ENCODE measurements at regions not wholly inside any gene's neighbourhood (a gene's known extent, or its start where the extent isn't known, plus 50 kb on each side); places are given as distances from the start of the nearest gene placed in this dataset.

GRCh38 chrX:45352611-45353010 is 151.9 kb upstream of the DIPK2B start:
- DNase-seq, result no peak

- DNase-seq, result no peak
Measured at GRCh38 chrX:45351478-45351877, 150.8 kb upstream of the DIPK2B start.

GRCh38 chrX:45348296-45348695 is 147.6 kb upstream of the DIPK2B start:
- no peak for DNase-seq

- DNase-seq, result no peak
Measured at GRCh38 chrX:45347877-45348276, 147.2 kb upstream of the DIPK2B start.

- no peak for DNase-seq
Measured at GRCh38 chrX:45344594-45344993, 143.9 kb upstream of the DIPK2B start.

- no peak for DNase-seq
Measured at GRCh38 chrX:45329217-45329616, 128.5 kb upstream of the DIPK2B start.

GRCh38 chrX:45324941-45325340 is 124.3 kb upstream of the DIPK2B start:
- DNase-seq, result no peak

GRCh38 chrX:45323387-45323786 is 122.7 kb upstream of the DIPK2B start:
- no peak for DNase-seq

- DNase-seq, result no peak
Measured at GRCh38 chrX:45322820-45323219, 122.1 kb upstream of the DIPK2B start.

GRCh38 chrX:45322382-45322781 is 121.7 kb upstream of the DIPK2B start:
- no peak for DNase-seq

GRCh38 chrX:45320191-45320590 is 119.5 kb upstream of the DIPK2B start:
- no peak for DNase-seq

GRCh38 chrX:45309801-45310200 is 109.1 kb upstream of the DIPK2B start:
- no peak for DNase-seq

GRCh38 chrX:45309096-45309495 is 108.4 kb upstream of the DIPK2B start:
- no peak for DNase-seq

- DNase-seq, result no peak
Measured at GRCh38 chrX:45306794-45307193, 106.1 kb upstream of the DIPK2B start.

- DNase-seq, result no peak
Measured at GRCh38 chrX:45300638-45301037, 100.0 kb upstream of the DIPK2B start.

- no peak for DNase-seq
Measured at GRCh38 chrX:45295259-45295986, 94.7 kb upstream of the DIPK2B start.

GRCh38 chrX:45274576-45274975 is 73.9 kb upstream of the DIPK2B start:
- no peak for DNase-seq

GRCh38 chrX:45267007-45267406 is 66.3 kb upstream of the DIPK2B start:
- no peak for DNase-seq

GRCh38 chrX:45266456-45266855 is 65.8 kb upstream of the DIPK2B start:
- no peak for DNase-seq

- DNase-seq, result no peak
Measured at GRCh38 chrX:45264865-45265264, 64.2 kb upstream of the DIPK2B start.

- no peak for DNase-seq
Measured at GRCh38 chrX:45261471-45261870, 60.8 kb upstream of the DIPK2B start.

- DNase-seq, result no peak
Measured at GRCh38 chrX:45261005-45261404, 60.3 kb upstream of the DIPK2B start.

GRCh38 chrX:45258731-45259402 is 58.2 kb upstream of the DIPK2B start:
- DNase-seq, result no peak

All from T-helper 9 cell (primary cell).